ENCODE measurements at regions not wholly inside any gene's neighbourhood (a gene's known extent, or its start where the extent isn't known, plus 50 kb on each side); places are given as distances from the start of the nearest gene placed in this dataset.
A peak's percentile ranks its signal among the peaks of the same experiment; 100 is the strongest.
"Not testable (repeated sequence)": the region's sequence is repeated elsewhere in the genome, so short reads cannot be mapped to it uniquely, and the experiment has no call there.

- peak; percentile 46 to 48 for DNase-seq
Measured at GRCh38 chr3:177358977-177359592, 161.8 kb upstream of the TBL1XR1 start.

- peak; percentile 96 to 97 for DNase-seq
Measured at GRCh38 chr3:177359593-177360357, 162.5 kb upstream of the TBL1XR1 start.

- DNase-seq = no peak
Measured at GRCh38 chr3:177361081-177361938, 164.0 kb upstream of the TBL1XR1 start.

GRCh38 chr3:177362626-177363025 lies 165.3 kb upstream of the TBL1XR1 start:
- DNase-seq = no peak

GRCh38 chr3:177364236-177364635 lies 167.0 kb upstream of the TBL1XR1 start:
- no peak for DNase-seq

GRCh38 chr3:177365294-177365693 lies 168.0 kb upstream of the TBL1XR1 start:
- not testable (repeated sequence) for DNase-seq

- DNase-seq = no peak
Measured at GRCh38 chr3:177367788-177368187, 170.5 kb upstream of the TBL1XR1 start.

- no peak for DNase-seq
Measured at GRCh38 chr3:177370246-177370822, 173.1 kb upstream of the TBL1XR1 start.

GRCh38 chr3:177371146-177371545 lies 173.9 kb upstream of the TBL1XR1 start:
- DNase-seq = no peak

- no peak for DNase-seq
Measured at GRCh38 chr3:177371888-177372287, 174.6 kb upstream of the TBL1XR1 start.

- DNase-seq = no peak
Measured at GRCh38 chr3:177374323-177374722, 177.0 kb upstream of the TBL1XR1 start.

GRCh38 chr3:177375316-177375715 lies 178.0 kb upstream of the TBL1XR1 start:
- no peak for DNase-seq

GRCh38 chr3:177377166-177377565 lies 179.9 kb upstream of the TBL1XR1 start:
- DNase-seq = no peak

- DNase-seq = no peak
Measured at GRCh38 chr3:177378168-177378567, 180.9 kb upstream of the TBL1XR1 start.

GRCh38 chr3:177379045-177379444 lies 181.8 kb upstream of the TBL1XR1 start:
- no peak for DNase-seq

- no peak for DNase-seq
Measured at GRCh38 chr3:177381070-177381469, 183.8 kb upstream of the TBL1XR1 start.

GRCh38 chr3:177382944-177383343 lies 185.7 kb upstream of the TBL1XR1 start:
- no peak for DNase-seq

- DNase-seq = no peak
Measured at GRCh38 chr3:177385186-177385585, 187.9 kb upstream of the TBL1XR1 start.

- no peak for DNase-seq
Measured at GRCh38 chr3:177385831-177386301, 188.6 kb upstream of the TBL1XR1 start.

- DNase-seq = no peak
Measured at GRCh38 chr3:177388209-177388608, 190.9 kb upstream of the TBL1XR1 start.

GRCh38 chr3:177394231-177395024 lies 197.1 kb upstream of the TBL1XR1 start:
- not testable (repeated sequence) for DNase-seq

- no peak for DNase-seq
Measured at GRCh38 chr3:177396733-177397132, 199.5 kb upstream of the TBL1XR1 start.
